Spinal cord (tissue), 9 donors: ENCODE measurements at regions not wholly inside any gene's neighbourhood (a gene's known extent, or its start where the extent isn't known, plus 50 kb on each side); places are given as distances from the start of the nearest gene placed in this dataset.

Experiments used
- DNase-seq, 6 donors: peaks; one replicate each; pipeline versions ENCODE4 v3.0.0 to v3.0.0-alpha.2; 2013 to 2015; ENCODE audit warnings: low spot score in 6 of 6, low read depth in 4 of 6
- H3K27ac ChIP-seq: one replicate; pipeline ENCODE4 v1.5.1; 2013; ENCODE audit warnings: low read depth, low read length, control low read depth
- H3K27me3 ChIP-seq: one replicate; pipeline ENCODE4 v1.6.1; 2013; ENCODE audit warnings: low read length; ENCODE audit not compliant: control insufficient read depth, insufficient read depth
- H3K36me3 ChIP-seq: one replicate; pipeline ENCODE4 v1.6.1; 2013; ENCODE audit warnings: low read length; ENCODE audit not compliant: control insufficient read depth, insufficient read depth
- H3K4me1 ChIP-seq: one replicate; pipeline ENCODE4 v1.6.1; 2013; ENCODE audit warnings: low read length; ENCODE audit not compliant: control insufficient read depth, insufficient read depth
- H3K4me3 ChIP-seq: one replicate; pipeline ENCODE4 v1.5.1; 2013; ENCODE audit warnings: low read depth, low read length, control low read depth
- H3K9me3 ChIP-seq: one replicate; pipeline ENCODE4 v1.6.1; 2013; ENCODE audit warnings: low read length; ENCODE audit not compliant: control insufficient read depth, insufficient read depth
- WGBS: methylation state at CpG from one replicate; pipeline ENCODE4 v1.1.5; 2013; ENCODE audit warnings: missing lambda C conversion rate; ENCODE audit not compliant: insufficient coverage; 5-methylcytosine and 5-hydroxymethylcytosine counted together
- donor health status: healthy.

GRCh38 chr11:27571154-27571810, 64.7 kb upstream of the LIN7C start:
- Histone ChIP-seq H3K36me3 (no peaks in the 10 kb centered on the region), H3K27ac (no peak overlapping the region), H3K9me3 (no peaks in the 10 kb centered on the region), H3K27me3 (no peaks in the 10 kb centered on the region), H3K4me1 (no peaks in the 10 kb centered on the region), H3K4me3 (no peak overlapping the region)
- DNase-seq: peak in 1 of 6 donors; percentile 2
- WGBS: 79% methylated on average over 2 of the region's 5 CpGs

GRCh38 chr11:27570542-27570941, 64.0 kb upstream of the LIN7C start:
- no peaks in the 10 kb centered on the region for H3K36me3 ChIP-seq
- no peaks in the 10 kb centered on the region for H3K27me3 ChIP-seq
- H3K4me1 ChIP-seq: no peaks in the 10 kb centered on the region
- no CpG with 5 or more reads among the region's 1 CpG for WGBS
- H3K9me3 ChIP-seq: no peaks in the 10 kb centered on the region
- no peak overlapping the region for H3K27ac ChIP-seq
- H3K4me3 ChIP-seq: no peak overlapping the region
- DNase-seq: no peak

- no peaks in the 10 kb centered on the region for H3K27me3 ChIP-seq
- WGBS: no CpG with 5 or more reads among the region's 3 CpGs
- H3K9me3 ChIP-seq: no peaks in the 10 kb centered on the region
These were observed 57.1 kb upstream of the LIN7C start for GRCh38 chr11:27563641-27564040.

GRCh38 chr11:27563201-27563600, 56.6 kb upstream of the LIN7C start:
- no peaks in the 10 kb centered on the region for H3K27me3 ChIP-seq
- no peaks in the 10 kb centered on the region for H3K36me3 ChIP-seq
- H3K9me3 ChIP-seq: no peaks in the 10 kb centered on the region
- no peak for DNase-seq
- H3K4me1 ChIP-seq: no peaks in the 10 kb centered on the region
- H3K4me3 ChIP-seq: no peak overlapping the region
- no peak overlapping the region for H3K27ac ChIP-seq

More at GRCh38 chr11:27563641-27564040, 57.1 kb upstream of the LIN7C start:
- DNase-seq: peak in 1 of 6 donors; percentile 3
- Histone ChIP-seq H3K36me3 (no peaks in the 10 kb centered on the region), H3K4me1 (no peaks in the 10 kb centered on the region), H3K4me3 (no peak overlapping the region), H3K27ac (no peak overlapping the region)

GRCh38 chr11:27558401-27558800, 51.8 kb upstream of the LIN7C start:
- H3K4me3 ChIP-seq: no peak overlapping the region
- no peaks in the 10 kb centered on the region for H3K4me1 ChIP-seq
- H3K27ac ChIP-seq: no peak overlapping the region
- no peaks in the 10 kb centered on the region for H3K36me3 ChIP-seq
- H3K27me3 ChIP-seq: no peaks in the 10 kb centered on the region
- 85% methylated on average over 3 of the region's 3 CpGs for WGBS
- no peaks in the 10 kb centered on the region for H3K9me3 ChIP-seq
- DNase-seq: no peak

GRCh38 chr11:27557226-27557625, 50.7 kb upstream of the LIN7C start:
- H3K4me3 ChIP-seq: no peak overlapping the region
- H3K4me1 ChIP-seq: no peaks in the 10 kb centered on the region
- peak in 1 of 6 donors; percentile 20 for DNase-seq
- H3K27ac ChIP-seq: no peak overlapping the region
- no peaks in the 10 kb centered on the region for H3K27me3 ChIP-seq
- WGBS: no CpG with 5 or more reads among the region's 3 CpGs
- H3K36me3 ChIP-seq: no peaks in the 10 kb centered on the region
- H3K9me3 ChIP-seq: no peaks in the 10 kb centered on the region
